Endothelial cell (in vitro differentiated cells): ENCODE measurements at regions not wholly inside any gene's neighbourhood (a gene's known extent, or its start where the extent isn't known, plus 50 kb on each side); places are given as distances from the start of the nearest gene placed in this dataset.

Experiments used
- DNase-seq: peaks from one replicate; pipeline ENCODE4 v3.0.0; 2021; ENCODE audit warnings: low spot score
- H3K27ac Mint-ChIP-seq: one replicate; pipeline ENCODE4 v1.8.0; 2021; ENCODE audit warnings: mixed read lengths, inconsistent platforms; ENCODE audit not compliant: unreplicated experiment
- H3K27me3 Mint-ChIP-seq: one replicate; pipeline ENCODE4 v1.8.0; 2021; ENCODE audit warnings: mild to moderate bottlenecking, moderate library complexity, mixed read lengths, inconsistent platforms; ENCODE audit not compliant: unreplicated experiment
- H3K36me3 Mint-ChIP-seq: one replicate; pipeline ENCODE4 v1.8.0; 2021; ENCODE audit warnings: mild to moderate bottlenecking, low read depth, mixed read lengths, inconsistent platforms; ENCODE audit not compliant: unreplicated experiment
- H3K4me1 Mint-ChIP-seq: one replicate; pipeline ENCODE4 v1.8.0; 2021; ENCODE audit warnings: mild to moderate bottlenecking, mixed read lengths, inconsistent platforms; ENCODE audit not compliant: unreplicated experiment
- H3K4me3 Mint-ChIP-seq: one replicate; pipeline ENCODE4 v1.8.0; 2021; ENCODE audit warnings: mild to moderate bottlenecking, mixed read lengths, inconsistent platforms; ENCODE audit not compliant: unreplicated experiment
- H3K9me3 Mint-ChIP-seq: one replicate; pipeline ENCODE4 v1.8.0; 2021; ENCODE audit warnings: mixed read lengths, inconsistent platforms; ENCODE audit not compliant: unreplicated experiment
- TF ChIP-seq, protein P1 (sequence below): fragments of 200-600 bp; sonication (generic); IDR thresholded peaks from one replicate; pipeline ENCODE4 v1.5.0; 2021; ENCODE audit warnings: antibody characterized with exemption; ENCODE audit not compliant: unreplicated experiment

DNA sequence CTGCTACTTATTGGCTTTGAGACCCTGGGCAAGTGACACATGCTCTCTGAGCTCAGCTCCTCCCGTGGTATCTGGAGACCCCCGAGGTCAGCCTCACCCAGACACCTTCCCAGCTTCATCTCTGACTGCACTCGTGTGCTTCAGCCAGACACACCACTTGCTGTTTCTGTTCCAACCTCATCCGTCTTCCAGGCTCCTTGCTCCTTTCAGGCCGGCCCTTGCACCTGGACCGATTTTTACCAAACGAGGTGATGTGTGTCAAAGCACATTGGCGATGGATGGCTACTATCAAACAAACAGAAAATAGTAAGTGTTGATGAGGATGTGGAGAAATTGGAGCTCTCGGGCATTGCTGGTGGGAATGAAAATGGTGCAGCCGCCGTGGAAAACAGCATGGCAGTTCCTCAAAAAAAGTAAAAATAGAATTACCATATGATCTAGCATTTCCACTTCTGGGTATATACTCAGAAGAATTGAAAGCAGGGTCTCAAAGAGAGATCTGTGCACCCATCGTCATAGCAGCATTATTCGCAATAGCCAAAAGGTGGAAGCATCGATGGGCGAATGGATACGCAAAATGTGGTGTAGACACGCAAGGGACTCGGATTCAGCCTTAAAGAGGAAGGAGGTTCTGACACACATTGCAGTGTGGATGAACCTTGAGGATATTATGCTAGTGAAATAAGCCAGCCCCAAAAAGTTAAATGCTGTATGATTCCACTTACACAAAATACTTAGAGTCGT, 96.1 kb upstream of the IER5L start:
- Mint-ChIP-seq H3K27ac (no peak overlapping the region), H3K4me3 (no peak overlapping the region), H3K4me1 (peaks cover 10% of the 10 kb centered on the region), H3K9me3 (no peaks in the 10 kb centered on the region), H3K36me3 (no peaks in the 10 kb centered on the region), H3K27me3 (peaks cover 4% of the 10 kb centered on the region)
- DNase-seq, result no peak
- TF ChIP-seq, protein P1, sequence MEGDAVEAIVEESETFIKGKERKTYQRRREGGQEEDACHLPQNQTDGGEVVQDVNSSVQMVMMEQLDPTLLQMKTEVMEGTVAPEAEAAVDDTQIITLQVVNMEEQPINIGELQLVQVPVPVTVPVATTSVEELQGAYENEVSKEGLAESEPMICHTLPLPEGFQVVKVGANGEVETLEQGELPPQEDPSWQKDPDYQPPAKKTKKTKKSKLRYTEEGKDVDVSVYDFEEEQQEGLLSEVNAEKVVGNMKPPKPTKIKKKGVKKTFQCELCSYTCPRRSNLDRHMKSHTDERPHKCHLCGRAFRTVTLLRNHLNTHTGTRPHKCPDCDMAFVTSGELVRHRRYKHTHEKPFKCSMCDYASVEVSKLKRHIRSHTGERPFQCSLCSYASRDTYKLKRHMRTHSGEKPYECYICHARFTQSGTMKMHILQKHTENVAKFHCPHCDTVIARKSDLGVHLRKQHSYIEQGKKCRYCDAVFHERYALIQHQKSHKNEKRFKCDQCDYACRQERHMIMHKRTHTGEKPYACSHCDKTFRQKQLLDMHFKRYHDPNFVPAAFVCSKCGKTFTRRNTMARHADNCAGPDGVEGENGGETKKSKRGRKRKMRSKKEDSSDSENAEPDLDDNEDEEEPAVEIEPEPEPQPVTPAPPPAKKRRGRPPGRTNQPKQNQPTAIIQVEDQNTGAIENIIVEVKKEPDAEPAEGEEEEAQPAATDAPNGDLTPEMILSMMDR, result no peak

DNA sequence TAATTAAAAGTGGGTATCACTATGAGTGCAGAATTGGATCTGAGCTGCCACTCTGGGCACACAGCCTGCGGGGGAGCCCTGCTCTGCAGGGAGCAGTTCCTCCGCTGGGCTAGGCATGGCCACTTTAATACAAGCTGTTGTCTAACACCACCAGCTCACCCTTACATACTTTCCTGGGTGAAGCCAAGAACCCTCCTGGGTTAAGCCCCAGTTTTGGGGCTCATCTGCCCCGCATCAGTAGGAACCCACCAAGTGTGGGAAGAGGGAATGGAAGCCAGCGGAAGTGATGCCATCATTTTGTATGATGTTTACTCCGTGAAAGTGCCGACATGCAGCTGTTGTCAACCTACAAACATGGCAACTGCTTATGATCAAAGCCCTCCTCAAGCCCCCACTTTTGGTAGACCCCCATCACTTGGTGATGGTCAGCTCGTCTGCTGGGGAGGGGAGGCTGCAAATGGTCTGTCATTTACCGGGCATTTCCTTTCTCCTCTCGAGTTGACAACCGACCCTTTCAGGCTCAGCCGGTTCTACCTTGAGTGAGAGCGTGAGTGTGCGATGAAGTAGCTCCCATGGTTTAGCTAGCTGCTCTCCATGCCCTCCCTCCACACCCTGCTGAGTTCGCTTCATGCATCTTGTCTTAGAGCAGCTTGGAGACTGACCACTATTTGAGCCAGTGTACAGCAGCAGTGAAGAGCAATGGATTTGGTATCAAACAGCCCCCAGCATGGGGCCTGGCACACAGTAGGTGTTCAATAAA, 95.3 kb upstream of the IER5L start:
- no peak overlapping the region for H3K27ac Mint-ChIP-seq
- H3K36me3 Mint-ChIP-seq, result no peaks in the 10 kb centered on the region
- no peaks in the 10 kb centered on the region for H3K9me3 Mint-ChIP-seq
- no peak for DNase-seq
- TF ChIP-seq, protein P1, result no peak
- H3K27me3 Mint-ChIP-seq, result peaks cover 4% of the 10 kb centered on the region
- H3K4me3 Mint-ChIP-seq, result no peak overlapping the region
- H3K4me1 Mint-ChIP-seq, result peaks cover 10% of the 10 kb centered on the region

DNA sequence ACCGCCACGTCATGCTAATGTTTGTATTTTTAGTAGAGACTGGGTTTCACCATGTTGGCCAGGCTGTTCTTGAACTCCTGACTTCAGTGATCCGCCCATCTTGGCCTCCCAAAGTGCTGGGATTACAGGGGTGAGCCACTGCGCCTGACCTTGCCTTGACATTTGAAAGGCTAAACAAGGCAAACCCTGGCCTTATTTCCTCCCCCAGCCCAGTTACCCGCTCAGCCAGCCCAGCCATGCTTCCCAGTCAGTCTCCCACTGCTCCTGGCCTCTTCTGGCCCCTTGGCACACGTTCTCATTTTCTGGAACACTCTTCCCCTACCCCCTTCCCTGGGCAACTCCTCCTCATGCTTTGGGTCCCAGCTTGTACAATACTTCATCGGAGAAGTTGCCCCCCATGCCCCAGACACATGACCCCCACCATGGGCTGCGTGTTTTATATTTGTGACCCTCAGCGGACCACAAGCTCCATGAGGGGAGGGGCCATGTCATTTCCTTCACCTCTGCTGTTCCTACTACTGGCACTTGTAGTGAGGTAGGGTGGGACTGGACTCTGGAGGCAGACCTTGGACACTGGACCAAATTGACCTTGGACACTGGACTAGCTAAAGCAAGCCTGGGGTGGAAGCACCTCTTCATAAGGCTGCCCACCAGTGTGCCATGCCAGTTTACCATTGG, 94.4 kb upstream of the IER5L start:
- no peak for DNase-seq
- no peaks in the 10 kb centered on the region for H3K9me3 Mint-ChIP-seq
- peaks cover 4% of the 10 kb centered on the region for H3K27me3 Mint-ChIP-seq
- H3K4me3 Mint-ChIP-seq, result no peak overlapping the region
- H3K27ac Mint-ChIP-seq, result no peak overlapping the region
- H3K4me1 Mint-ChIP-seq, result peaks cover 10% of the 10 kb centered on the region
- TF ChIP-seq, protein P1, result no peak
- no peaks in the 10 kb centered on the region for H3K36me3 Mint-ChIP-seq

DNA sequence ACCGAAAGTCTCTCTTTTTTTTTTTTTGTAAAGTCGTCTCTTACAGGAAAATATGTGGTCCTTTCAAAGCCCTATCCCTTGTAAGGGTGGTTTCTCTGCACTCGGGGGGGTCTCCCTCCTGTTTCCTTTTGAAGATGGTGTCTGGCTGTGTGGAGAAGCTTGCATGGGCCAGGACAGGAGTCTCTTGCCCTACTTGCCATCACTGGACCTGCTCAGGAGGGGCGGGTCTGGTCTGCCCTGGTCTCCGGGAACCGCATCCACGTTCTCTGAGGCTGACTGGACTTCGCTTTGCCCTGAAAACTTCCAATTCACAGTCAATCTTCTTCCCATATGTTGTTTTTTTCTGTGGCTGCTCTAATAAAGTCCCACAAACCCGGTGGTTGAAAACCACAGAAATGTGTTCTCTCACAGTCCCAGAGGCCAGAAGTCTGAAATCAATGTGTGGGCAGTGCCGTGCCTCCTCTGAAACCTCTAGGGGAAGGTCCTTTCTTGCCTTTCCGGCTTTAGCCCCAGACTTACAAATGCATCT, 92.9 kb upstream of the IER5L start:
- TF ChIP-seq, protein P1, result no peak
- Mint-ChIP-seq H3K27ac (no peak overlapping the region), H3K27me3 (peaks cover 4% of the 10 kb centered on the region), H3K9me3 (no peaks in the 10 kb centered on the region), H3K4me3 (no peak overlapping the region), H3K4me1 (no peaks in the 10 kb centered on the region), H3K36me3 (no peaks in the 10 kb centered on the region)
- no peak for DNase-seq
